AG09319 (cell line): ENCODE measurements at regions not wholly inside any gene's neighbourhood (a gene's known extent, or its start where the extent isn't known, plus 50 kb on each side); places are given as distances from the start of the nearest gene placed in this dataset.

Experiments
- DNase-seq: peaks from one replicate; pipeline ENCODE4 v3.0.0-alpha.2; 2010; ENCODE audit warnings: low read depth; ENCODE audit errors: extremely low read depth
- CTCF ChIP-seq: IDR thresholded peaks from 2 replicates; pipeline ENCODE4 v1.5.1; 2011; ENCODE audit warnings: low read depth, mild to moderate bottlenecking, inconsistent platforms, low read length, moderate library complexity

- DNase-seq, result no peak
- TF ChIP-seq CTCF, result no peak
Measured at GRCh38 chr10:111590703-111591102, 513.9 kb downstream of the ADRA2A start.

GRCh38 chr10:111593578-111593977 lies 516.7 kb downstream of the ADRA2A start:
- TF ChIP-seq CTCF, result no peak
- no peak for DNase-seq

GRCh38 chr10:111595173-111595572 lies 518.3 kb downstream of the ADRA2A start:
- DNase-seq, result no peak
- no peak for TF ChIP-seq CTCF

- TF ChIP-seq CTCF, result peak; percentile 77
- peak; percentile 18 for DNase-seq
Measured at GRCh38 chr10:111598433-111599059, 521.7 kb downstream of the ADRA2A start.

- TF ChIP-seq CTCF, result no peak
- DNase-seq, result no peak
Measured at GRCh38 chr10:111599943-111600342, 523.1 kb downstream of the ADRA2A start.

- no peak for TF ChIP-seq CTCF
- no peak for DNase-seq
Measured at GRCh38 chr10:111600772-111601171, 523.9 kb downstream of the ADRA2A start.

- no peak for TF ChIP-seq CTCF
- DNase-seq, result no peak
Measured at GRCh38 chr10:111612273-111612672, 535.4 kb downstream of the ADRA2A start.
